Activated naive CD8-positive, alpha-beta T cell treated with anti-CD3 and anti-CD28 coated beads, Interleukin-2, amount 50 U/mL, for 16 hours (primary cell): ENCODE measurements at regions not wholly inside any gene's neighbourhood (a gene's known extent, or its start where the extent isn't known, plus 50 kb on each side); places are given as distances from the start of the nearest gene placed in this dataset.
"Not testable (repeated sequence)": the region's sequence is repeated elsewhere in the genome, so short reads cannot be mapped to it uniquely, and the experiment has no call there.

Source experiments
- DNase-seq: peaks from one replicate; pipeline ENCODE4 v3.0.0-alpha.2; 2020; ENCODE audit warnings: low read depth, low spot score

- DNase-seq = no peak
These were observed 661.6 kb upstream of the CBLB start for GRCh38 chr3:106530367-106530766.

GRCh38 chr3:106531771-106532329, 663.0 kb upstream of the CBLB start:
- not testable (repeated sequence) for DNase-seq

- no peak for DNase-seq
These were observed 664.4 kb upstream of the CBLB start for GRCh38 chr3:106533093-106533787.

GRCh38 chr3:106533788-106534160, 665.0 kb upstream of the CBLB start:
- no peak for DNase-seq

- DNase-seq = no peak
These were observed 665.4 kb upstream of the CBLB start for GRCh38 chr3:106534206-106534605.

- no peak for DNase-seq
These were observed 671.9 kb upstream of the CBLB start for GRCh38 chr3:106540743-106541142.

- DNase-seq = no peak
These were observed 673.4 kb upstream of the CBLB start for GRCh38 chr3:106542101-106542769.

- DNase-seq = no peak
These were observed 683.7 kb upstream of the CBLB start for GRCh38 chr3:106552351-106553043.

GRCh38 chr3:106560451-106560966, 691.7 kb upstream of the CBLB start:
- DNase-seq = no peak

- DNase-seq = no peak
These were observed 697.5 kb upstream of the CBLB start for GRCh38 chr3:106566277-106566676.

- DNase-seq = no peak
These were observed 701.6 kb upstream of the CBLB start for GRCh38 chr3:106570426-106570825.

- DNase-seq = no peak
These were observed 704.8 kb upstream of the CBLB start for GRCh38 chr3:106573605-106574004.

- DNase-seq = no peak
These were observed 706.2 kb upstream of the CBLB start for GRCh38 chr3:106575029-106575428.

GRCh38 chr3:106577241-106577640, 708.4 kb upstream of the CBLB start:
- DNase-seq = no peak

- DNase-seq = no peak
These were observed 710.1 kb upstream of the CBLB start for GRCh38 chr3:106578911-106579310.

GRCh38 chr3:106582151-106582550, 713.3 kb upstream of the CBLB start:
- no peak for DNase-seq

GRCh38 chr3:106587551-106587950, 718.7 kb upstream of the CBLB start:
- no peak for DNase-seq

- DNase-seq = no peak
These were observed 719.9 kb upstream of the CBLB start for GRCh38 chr3:106588739-106589138.

- no peak for DNase-seq
These were observed 720.6 kb upstream of the CBLB start for GRCh38 chr3:106589311-106589942.

GRCh38 chr3:106590216-106590615, 721.4 kb upstream of the CBLB start:
- no peak for DNase-seq

- DNase-seq = no peak
These were observed 724.6 kb upstream of the CBLB start for GRCh38 chr3:106593381-106593780.
